ENCODE measurements at regions not wholly inside any gene's neighbourhood (a gene's known extent, or its start where the extent isn't known, plus 50 kb on each side); places are given as distances from the start of the nearest gene placed in this dataset.

DNA sequence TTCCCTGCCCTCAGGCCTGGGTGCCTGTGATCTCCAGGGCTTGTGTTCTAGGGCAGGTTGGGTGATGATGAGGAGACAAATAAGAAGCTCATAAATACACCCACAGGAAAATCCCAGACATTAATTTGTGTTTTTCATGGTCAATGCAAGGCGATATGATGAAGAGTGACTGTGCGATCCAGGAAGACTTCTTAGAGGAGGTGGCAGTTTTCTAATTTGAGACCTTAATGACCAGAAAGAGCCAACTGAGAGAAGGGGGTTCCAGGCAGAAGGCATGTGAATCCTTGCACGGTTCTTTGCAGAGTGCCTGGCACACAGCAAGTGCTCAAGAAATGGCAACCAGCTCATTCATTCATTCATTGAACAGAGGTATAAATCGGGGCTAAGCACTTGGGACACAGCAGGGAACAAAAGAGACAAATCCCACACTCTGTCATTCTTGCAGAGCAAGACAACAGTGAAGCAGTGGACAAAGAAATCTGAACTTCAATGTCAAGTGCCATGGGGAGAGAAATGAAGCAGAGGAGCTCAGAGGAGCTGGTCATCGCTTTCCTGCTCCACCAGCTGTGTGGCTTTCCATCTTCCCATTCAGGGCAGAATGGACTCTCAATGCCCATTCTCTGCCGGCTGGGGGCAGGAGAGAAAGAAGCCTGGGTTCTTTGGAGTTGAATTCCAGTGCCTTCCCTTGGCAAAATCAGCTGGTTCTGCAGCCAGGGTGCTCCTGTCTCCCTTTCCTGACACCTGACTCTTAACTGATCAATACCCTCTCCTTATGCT is 128.3 kb downstream of the AACS start:
- DNase-seq (ENCODE audit: low spot score): no peak

DNA sequence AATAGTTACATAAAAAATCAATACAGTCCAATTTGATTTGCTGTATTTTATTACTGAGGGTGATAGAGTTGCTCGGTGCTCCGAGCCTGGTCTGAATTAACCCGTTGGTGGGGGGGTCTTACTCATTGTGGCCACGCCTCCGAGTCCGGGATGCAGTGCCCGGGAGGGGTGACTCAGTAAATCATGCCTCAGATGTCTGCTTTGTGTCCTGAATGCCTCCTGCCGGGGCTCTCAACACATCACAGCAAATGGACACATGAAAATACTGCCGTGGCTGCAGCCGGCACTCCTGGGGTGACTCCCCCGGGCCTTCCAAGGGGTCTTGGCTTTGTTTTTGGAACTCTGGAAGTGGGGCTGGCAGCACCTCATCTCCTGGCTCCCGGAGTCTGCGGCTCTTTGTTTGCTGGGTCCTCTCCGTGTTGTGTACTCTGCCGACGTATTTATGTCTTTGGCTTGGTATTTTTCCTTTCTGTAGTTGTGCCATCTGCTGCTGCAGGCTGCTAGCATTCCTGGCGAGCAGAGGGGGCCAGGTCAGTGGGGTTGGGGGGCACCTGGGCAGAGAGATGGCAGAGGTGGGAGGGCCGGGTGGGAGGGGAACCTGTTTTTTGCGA is 129.0 kb downstream of the AACS start:
- no peak for DNase-seq (ENCODE audit: low spot score)

DNA sequence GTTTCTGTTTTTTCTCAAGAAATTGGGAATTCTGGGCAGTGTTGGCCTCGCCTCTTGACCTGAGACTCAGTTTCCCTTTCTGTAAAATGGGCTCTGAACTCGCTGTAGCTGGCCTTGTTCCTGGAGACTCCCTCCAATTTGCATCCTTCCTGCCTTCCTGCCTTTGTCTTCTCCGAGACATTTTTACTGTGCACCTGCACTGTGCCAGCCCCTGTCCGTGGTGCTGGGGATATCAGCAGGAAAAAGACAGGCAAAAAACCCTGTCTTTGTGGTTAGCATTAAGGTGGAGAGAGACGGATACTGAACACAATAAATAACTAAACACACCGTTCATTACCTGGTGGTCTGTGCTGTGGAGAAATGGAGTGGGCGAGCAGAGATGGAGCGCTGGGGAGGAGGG is 129.8 kb downstream of the AACS start:
- no peak for DNase-seq (ENCODE audit: low spot score)

DNA sequence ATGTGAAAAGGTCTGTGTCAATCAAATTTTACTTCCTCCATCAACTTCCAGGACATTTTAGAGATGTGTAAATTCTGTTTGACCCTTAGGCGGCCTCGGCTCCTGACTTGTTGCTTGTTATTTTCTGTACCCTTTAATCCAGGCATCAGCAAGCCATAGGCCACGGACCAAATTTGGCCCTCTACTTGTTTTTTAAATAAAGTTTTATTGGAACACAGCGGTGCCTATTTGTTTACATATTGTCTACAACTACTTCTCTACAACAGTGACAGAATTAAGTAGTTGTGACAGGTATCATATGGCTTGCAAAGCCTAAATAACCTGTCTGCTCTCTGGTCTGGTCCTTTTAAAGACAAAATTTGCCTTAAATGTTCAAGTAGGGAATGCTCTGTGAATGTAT is 132.1 kb downstream of the AACS start:
- DNase-seq (ENCODE audit: low spot score): no peak

DNA sequence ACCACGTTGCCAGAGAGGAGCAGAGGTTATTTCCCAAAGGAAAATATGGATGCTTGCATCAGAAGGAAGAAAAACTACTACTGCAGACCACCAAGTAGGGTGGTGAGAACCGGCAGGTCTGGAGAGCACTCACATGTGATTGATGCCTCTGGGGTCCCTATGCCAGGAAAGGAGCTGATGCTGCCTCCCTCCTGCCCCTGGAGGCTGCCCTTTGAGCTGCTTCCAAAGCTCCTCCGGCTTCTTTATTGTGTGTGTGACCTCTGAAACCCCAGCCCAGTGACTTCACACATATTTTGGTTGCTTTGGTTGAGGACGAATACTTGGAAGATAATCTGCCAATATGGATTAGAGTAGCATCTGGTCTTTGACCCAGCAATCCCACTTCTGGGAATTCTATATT is 133.4 kb downstream of the AACS start:
- no peak for DNase-seq (ENCODE audit: low spot score)

DNA sequence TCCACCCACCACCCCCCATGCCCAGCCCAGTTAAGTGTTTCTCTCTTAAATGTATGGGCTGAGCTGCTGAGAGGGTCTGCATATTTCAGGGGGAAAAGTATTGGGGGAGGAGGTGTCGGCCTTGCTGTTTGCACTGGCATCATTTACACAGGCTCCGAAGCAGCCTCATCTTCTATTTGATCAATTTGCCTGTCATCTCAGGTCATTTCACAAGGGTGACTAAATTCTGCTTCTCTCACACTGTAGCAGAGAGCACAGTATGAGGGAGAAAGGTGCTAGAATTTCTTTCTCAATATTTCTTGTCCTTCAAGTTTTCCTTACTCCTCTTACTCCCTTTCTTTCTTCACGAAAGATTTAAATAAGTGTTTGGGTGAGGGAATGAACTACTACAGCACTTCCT is 135.9 kb downstream of the AACS start:
- DNase-seq (ENCODE audit: low spot score): no peak

DNA sequence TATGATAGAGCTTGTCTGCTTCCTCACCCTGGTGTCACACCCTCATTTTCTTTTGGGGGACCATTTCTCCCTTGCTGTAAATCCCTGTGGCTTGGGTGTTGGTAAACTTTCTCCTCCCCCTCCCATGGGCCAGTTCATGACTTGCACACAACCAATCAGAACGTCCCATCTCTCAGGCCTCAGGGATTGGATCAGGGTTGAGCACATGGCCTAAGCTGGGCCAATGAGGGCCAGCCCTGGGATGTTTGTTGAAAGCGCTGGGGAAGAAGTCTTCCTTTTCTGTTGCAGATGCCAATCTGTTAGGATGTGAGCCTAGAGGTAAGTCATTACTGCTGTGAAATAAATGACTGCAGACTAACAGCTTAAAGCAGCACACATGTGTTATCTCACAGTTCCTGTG is 136.7 kb downstream of the AACS start:
- DNase-seq (ENCODE audit: low spot score): no peak

DNA sequence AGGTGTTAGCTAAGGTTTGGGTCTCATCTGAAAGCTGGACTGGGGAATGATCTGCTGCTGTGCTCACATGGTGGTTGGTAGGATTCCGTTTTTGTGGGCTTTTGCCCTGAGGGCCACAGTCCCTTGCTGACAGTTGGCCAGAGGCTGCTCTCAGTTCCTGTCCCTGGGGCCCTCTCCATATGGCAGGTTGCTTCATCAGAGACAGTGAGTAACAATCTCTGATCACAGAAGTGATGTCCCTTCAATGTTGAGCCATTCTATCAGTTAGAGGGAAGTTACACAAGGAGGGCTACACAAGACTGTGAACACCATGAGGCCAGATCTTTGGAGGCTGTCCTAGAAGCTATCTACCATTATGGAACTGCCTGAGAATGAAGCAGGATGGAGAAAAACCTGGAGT is 137.2 kb downstream of the AACS start:
- DNase-seq (ENCODE audit: low spot score): no peak

DNA sequence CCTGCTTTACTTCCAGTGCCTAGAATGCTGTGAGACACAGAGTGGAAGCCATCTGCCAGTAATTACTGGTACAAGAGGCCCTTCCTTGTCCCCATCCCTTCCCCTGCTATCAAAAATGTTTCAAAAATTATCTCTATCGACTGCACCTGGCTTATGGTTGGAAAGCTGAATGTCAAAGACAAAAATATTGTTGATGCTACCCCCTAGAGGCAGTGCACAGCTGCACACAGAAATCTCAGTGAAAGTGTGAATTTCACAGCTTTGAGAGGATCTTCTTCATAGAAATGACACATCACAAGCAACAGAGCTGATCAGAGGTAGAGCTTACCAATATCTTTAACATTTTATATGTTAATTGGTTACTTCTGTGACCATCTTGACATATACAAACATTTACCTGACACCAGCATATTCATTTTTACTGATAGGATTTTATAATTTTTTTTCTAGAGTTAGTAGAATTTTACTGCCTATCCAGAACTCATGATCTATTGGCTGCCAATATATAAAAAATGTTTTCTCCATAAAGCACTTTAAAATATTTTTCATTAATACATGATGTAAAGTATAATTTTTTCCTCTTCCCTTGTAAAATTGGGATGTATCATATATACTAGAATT is 138.0 kb downstream of the AACS start:
- DNase-seq (ENCODE audit: low spot score): no peak

DNA sequence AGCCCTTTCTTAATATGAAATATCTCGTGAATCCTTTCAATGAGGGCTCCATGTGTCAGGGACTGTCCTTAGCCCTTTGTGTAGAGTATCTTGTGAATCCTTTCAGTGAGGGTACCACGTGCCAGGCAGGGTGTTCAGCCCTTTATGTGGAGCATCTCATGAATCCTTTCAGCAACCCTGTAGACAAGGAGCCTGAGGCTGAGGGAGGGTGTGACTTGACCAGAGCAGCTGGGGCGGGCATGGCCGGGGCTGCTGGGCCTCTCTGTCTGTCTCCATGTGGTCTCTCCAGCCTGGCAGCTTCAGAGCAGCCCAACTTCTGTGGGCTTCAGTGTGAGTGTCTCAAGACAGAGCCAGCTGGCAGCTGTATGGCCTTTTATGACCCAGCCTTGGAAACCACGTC is 140.2 kb downstream of the AACS start:
- DNase-seq (ENCODE audit: low spot score): no peak

DNA sequence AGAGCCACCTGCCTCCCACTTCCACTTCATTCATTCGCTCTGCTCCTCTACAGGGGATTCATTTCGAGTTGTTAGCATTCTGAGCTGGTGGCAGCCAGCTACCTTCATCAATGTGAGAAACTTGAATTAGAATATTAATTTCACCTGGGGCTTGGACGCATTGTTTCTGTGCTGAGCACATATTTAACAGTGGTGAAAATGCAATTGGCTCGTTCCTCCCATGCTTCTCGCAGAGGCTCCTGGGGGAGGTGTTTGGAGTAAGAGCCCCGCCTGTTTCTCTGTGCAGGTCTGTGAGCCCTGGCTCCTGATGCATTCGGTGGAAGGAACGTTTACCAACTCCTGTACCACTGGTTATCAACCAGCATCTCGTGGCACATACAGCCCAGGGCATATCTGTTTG is 141.5 kb downstream of the AACS start:
- no peak for DNase-seq (ENCODE audit: low spot score)

DNA sequence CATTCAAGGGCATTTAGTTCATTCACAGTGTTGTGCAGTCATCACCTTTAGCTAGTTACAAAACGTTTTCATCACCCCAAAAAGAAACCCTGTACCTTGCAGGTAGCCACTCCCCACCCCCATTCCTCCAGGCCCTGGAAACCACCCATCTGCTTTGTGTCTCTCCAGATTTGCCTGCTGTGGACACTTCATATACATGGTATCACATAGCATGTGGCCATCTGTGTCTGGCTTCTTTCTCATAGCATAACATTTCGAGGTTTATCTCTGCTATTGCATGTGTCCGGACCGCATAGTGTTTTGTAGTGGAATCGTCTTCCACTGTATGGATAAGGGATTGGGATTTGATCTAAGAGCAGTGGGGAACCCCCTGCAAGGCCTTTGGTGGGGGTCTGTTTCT is 143.1 kb downstream of the AACS start:
- no peak for DNase-seq (ENCODE audit: low spot score)

DNA sequence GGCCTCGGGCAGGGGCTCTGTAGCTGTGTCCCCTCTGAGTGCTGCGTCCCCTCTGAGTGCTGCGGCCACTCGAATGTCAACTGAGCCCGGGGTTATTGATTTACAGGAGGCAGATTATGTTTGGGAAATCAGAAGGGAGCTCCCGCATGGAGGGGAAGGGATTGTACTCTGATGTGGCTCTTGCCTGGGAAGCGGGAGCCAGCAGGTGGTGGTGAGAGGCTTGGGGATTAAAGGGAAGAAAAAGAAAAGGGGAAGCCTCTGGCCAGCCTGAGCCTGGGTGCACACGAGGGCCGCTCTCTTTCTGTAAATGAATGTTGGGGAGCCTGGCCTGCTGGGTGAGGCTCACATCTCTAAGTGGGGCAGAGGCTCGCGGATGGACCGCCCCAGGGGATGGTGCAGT is 143.7 kb downstream of the AACS start:
- no peak for DNase-seq (ENCODE audit: low spot score)

DNA sequence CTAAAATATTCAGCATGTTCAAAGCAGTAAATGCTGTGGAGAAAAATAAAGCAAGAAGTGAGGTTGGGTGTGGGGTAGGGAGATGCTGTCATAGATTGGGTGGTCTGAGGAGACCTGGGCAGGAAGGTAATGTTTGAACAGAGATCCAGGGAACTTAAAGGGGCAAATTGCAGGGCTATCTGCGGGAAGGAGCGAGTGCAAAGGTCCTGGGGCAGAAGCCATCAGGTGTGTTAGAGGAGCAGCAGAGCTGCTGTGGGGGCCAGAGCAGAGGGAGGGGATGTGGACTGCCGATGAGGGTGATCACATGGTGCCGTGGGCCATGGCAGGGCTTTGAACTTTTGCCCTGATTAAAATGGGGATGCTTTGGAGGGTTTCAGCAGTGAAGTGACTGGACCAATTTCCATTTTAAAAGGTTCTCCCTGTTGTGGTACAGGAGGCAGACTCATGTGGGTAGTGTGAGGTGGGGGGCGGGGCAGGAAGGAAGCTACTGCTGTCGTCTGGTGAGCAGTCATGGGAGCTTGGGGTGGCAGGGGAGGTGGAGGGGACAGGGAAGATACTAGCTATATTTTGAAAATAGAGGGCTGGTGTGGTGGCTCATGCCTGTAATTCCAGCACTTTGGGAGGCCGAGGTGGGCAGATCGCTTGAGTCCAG is 145.0 kb downstream of the AACS start:
- no peak for DNase-seq (ENCODE audit: low spot score)

DNA sequence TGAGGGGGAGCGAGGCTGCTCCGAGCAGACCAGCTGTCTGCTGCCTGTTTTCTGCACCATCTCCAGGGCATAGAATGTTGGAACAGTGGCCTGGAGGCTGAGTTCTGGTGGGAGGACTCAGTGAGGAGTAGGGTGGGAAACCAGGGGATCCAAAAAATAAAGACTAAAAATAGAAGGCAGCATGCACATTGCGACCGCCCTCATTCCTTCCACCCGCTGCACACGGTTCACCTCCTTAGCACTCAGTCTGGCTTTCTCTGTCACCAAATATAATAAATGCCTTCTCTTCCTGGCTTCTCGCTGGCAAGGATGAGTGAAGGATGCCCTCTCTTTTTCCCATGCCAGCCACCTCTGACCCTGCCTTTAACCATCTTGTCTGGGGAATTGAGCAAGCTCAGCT is 146.2 kb downstream of the AACS start:
- no peak for DNase-seq (ENCODE audit: low spot score)

DNA sequence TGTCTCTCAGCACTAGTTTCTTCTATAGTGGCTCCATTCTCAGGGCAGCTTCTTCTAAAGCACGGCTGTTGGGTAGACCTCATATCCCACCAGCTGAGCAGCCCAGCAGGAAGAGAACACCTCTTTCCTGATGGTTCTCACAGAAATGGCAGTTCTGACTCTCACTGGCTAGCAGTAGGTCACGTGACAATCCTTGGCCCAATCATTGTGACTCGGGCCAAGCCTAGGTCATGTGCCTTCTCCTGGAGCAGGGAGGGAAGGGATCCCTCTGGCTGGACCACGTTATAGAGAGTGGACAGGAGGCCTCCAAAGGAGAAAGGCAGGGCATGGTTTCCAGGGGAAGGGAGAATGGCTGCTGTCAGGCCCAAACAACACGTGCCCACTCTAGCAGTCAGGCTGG is 149.1 kb downstream of the AACS start:
- no peak for DNase-seq (ENCODE audit: low spot score)

DNA sequence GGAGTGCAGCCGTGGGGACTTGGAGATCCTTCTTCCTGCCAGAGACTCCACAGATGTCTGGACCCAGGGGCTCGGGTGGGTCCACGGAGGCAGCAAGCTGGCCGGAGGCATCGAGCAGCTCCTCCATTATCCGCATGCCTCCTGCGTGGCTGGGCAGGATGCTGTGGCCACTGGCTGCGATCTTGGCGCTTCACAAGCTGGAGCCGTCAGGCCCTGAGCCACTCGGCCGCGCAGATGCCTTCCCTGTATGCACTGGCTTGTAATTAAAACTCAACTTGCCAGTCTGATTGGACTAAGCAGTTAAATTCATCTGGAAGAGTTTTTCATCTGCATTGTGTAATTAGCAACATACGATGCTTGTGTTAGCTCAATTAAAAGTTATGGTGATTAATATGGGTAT is 151.5 kb downstream of the AACS start:
- DNase-seq (ENCODE audit: low spot score): no peak

DNA sequence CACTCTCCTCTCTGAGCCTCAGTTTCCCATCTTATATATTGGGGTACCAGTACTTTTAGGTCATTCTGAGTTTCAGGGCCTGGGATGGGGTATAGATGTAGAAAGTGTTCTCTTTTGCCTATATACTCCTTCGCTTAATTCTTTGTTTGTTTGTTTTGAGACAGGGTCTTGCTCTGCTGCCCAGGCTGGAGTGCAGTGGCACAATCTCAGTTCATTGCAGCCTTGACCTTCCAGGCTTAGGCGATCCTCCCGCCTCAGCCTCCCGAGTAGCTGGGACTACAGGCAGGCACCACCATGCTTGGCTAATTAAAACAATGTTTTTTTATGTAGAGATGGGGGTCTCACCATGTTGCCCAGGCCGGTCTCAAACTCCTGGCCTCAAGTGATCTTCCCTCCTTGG is 152.1 kb downstream of the AACS start:
- no peak for DNase-seq (ENCODE audit: low spot score)

DNA sequence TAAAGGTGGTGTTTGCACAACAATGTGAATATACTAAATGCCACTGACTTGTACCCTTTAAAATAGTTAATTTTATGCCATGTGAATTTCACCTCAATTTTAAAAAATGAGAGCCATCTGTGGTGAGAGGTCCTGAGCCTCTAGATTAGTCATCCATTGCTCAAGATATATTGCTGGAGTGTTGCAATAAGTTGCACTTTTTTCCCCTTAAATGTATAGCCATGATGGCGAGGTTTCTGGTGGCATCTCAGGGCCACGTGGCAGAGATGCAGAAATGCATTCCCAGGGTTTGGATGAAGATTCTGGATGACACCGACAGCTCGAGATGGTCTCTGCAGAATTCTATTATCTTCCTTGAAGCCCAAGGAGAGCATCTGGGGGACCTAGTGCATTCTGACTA is 153.7 kb downstream of the AACS start:
- no peak for DNase-seq (ENCODE audit: low spot score)

DNA sequence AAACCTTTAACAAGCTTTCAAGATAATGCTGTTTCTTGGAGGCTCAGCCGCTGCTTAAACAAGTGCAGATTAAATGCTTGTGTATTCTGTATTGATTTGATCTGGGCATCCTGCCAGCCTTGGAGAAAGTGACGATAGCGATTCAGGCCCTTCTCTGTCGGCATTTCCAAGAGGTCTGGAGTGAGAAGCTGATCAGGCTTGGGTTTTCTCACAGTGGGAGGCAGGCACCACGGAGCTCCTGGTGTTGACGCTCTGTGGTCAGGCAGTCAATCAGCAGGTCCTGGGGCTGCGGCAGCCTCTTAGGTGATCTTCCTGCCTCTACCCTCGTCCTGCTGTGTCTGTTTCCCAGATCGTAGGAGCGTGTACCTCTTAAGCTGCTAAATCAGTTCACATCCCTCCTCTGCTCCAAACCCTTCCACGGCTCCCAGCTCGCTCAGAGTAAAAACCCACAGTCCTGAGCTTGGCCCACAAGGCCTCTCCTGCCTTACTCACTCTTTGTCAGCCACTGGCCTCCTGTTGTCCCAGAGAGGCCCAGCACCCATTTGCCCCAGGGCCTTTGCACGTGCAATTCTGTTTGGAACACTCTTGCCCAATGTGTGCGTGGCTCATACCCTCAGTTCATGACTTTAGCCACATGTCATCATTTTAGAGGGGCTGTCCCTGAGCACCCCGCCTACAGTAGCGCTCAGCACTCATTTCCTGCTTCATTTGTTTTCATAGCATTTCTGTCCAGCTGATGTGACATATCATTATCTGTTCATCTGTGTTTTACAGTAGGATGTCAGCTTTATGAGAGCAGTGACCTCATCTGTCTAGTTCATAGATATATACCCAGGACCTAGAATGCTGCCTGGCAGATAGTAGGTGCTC is 155.4 kb downstream of the AACS start:
- no peak for DNase-seq (ENCODE audit: low spot score)

DNA sequence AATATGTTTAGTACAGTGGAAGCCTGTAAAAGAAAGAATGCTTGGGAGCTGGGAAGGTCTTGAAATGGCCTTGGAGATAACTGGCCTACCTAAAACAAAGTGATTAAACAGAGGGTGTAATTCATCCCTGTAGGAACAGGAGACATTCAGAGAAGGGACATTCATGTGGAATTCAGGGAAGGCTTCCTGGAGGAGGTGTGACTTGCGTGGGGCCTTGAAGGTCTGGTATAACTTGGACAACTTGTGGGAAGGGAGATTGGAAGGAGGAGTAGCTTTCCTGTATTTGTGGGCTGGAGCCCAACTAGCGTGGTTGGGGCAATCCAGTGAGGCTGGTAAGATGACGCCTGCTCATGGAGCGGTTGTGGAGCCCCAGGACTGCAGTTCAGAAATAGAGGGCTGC is 156.4 kb downstream of the AACS start:
- no peak for DNase-seq (ENCODE audit: low spot score)

DNA sequence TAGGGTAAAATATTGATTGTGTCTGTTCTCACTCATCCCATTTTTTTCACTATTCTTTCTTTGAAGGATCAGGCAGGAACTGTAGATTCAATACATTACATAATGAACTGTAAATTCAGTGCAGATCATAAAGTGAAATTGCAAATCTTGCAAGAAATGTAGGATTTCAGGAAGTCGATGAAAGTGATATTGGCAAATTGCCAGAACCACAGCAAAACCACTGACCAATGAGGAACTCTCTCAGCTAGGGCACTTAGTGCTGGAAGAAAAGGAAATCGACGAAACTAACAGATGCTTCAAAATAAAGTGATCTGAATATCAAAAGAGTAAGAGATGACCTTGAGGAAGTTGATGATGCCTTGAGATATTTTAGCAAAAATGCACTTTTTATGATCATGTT is 157.6 kb downstream of the AACS start:
- no peak for DNase-seq (ENCODE audit: low spot score)
